ENCODE measurements at regions not wholly inside any gene's neighbourhood (a gene's known extent, or its start where the extent isn't known, plus 50 kb on each side); places are given as distances from the start of the nearest gene placed in this dataset.

- Histone ChIP-seq H3K9me3 (ENCODE audit: insufficient read depth, low read length) (no peaks in the 10 kb centered on the region), H3K4me1 (ENCODE audit: insufficient read depth, insufficient read length) (peaks cover 2% of the 10 kb centered on the region), H3K36me3 (ENCODE audit: insufficient read depth, insufficient read length, low read length) (no peaks in the 10 kb centered on the region), H3K27me3 (ENCODE audit: insufficient read depth, insufficient read length) (no peaks in the 10 kb centered on the region), H3K9ac (ENCODE audit: insufficient read length, low read depth) (no peak overlapping the region), H3K4me3 (ENCODE audit: insufficient read length, low read depth) (no peak overlapping the region)
- TF ChIP-seq YY1 (IDR thresholded peaks at IDR 0.05; ENCODE audit: insufficient read depth, insufficient read length): no peak
- no peak for TF ChIP-seq ZNF274 (IDR thresholded peaks at IDR 0.05; ENCODE audit: low read depth, low read length)
- no peak for DNase-seq (ENCODE audit: low read depth, low spot score)
Measured at GRCh38 chr2:234286118-234286598, 210.7 kb downstream of the ARL4C start.

- Histone ChIP-seq H3K9ac (ENCODE audit: insufficient read length, low read depth) (no peak overlapping the region), H3K9me3 (ENCODE audit: insufficient read depth, low read length) (no peaks in the 10 kb centered on the region), H3K4me3 (ENCODE audit: insufficient read length, low read depth) (no peak overlapping the region), H3K36me3 (ENCODE audit: insufficient read depth, insufficient read length, low read length) (no peaks in the 10 kb centered on the region), H3K4me1 (ENCODE audit: insufficient read depth, insufficient read length) (peaks cover 2% of the 10 kb centered on the region), H3K27me3 (ENCODE audit: insufficient read depth, insufficient read length) (no peaks in the 10 kb centered on the region)
- DNase-seq (ENCODE audit: low read depth, low spot score): no peak
- no peak for TF ChIP-seq SUZ12 (IDR thresholded peaks at IDR 0.05; ENCODE audit: extremely low read depth, insufficient read depth, insufficient read length)
- no peak for TF ChIP-seq YY1 (IDR thresholded peaks at IDR 0.05; ENCODE audit: insufficient read depth, insufficient read length)
- no peak for TF ChIP-seq ZNF274 (IDR thresholded peaks at IDR 0.05; ENCODE audit: low read depth, low read length)
Measured at GRCh38 chr2:234285541-234285940, 211.3 kb downstream of the ARL4C start.

- H3K4me3 ChIP-seq (ENCODE audit: insufficient read length, low read depth): no peak overlapping the region
- no peaks in the 10 kb centered on the region for H3K36me3 ChIP-seq (ENCODE audit: insufficient read depth, insufficient read length, low read length)
- no peaks in the 10 kb centered on the region for H3K27me3 ChIP-seq (ENCODE audit: insufficient read depth, insufficient read length)
- H3K4me1 ChIP-seq (ENCODE audit: insufficient read depth, insufficient read length): no peaks in the 10 kb centered on the region
- H3K9ac ChIP-seq (ENCODE audit: insufficient read length, low read depth): no peak overlapping the region
- peaks cover 10% of the 10 kb centered on the region; the same call in 1 of the 2 replicates for H3K9me3 ChIP-seq (ENCODE audit: insufficient read depth, low read length)
- TF ChIP-seq SUZ12 (IDR thresholded peaks at IDR 0.05; ENCODE audit: extremely low read depth, insufficient read depth, insufficient read length) (no peak), YY1 (IDR thresholded peaks at IDR 0.05; ENCODE audit: insufficient read depth, insufficient read length) (no peak), ZNF274 (IDR thresholded peaks at IDR 0.05; ENCODE audit: low read depth, low read length) (no peak)
- no peak for DNase-seq (ENCODE audit: low read depth, low spot score)
Measured at GRCh38 chr2:234279637-234280036, 217.2 kb downstream of the ARL4C start.

GRCh38 chr2:234278556-234279255, 218.2 kb downstream of the ARL4C start:
- no peaks in the 10 kb centered on the region for H3K27me3 ChIP-seq (ENCODE audit: insufficient read depth, insufficient read length)
- no peak for TF ChIP-seq ZNF274 (IDR thresholded peaks at IDR 0.05; ENCODE audit: low read depth, low read length)
- TF ChIP-seq YY1 (IDR thresholded peaks at IDR 0.05; ENCODE audit: insufficient read depth, insufficient read length): no peak
- no peak for TF ChIP-seq SUZ12 (IDR thresholded peaks at IDR 0.05; ENCODE audit: extremely low read depth, insufficient read depth, insufficient read length)
- no peaks in the 10 kb centered on the region for H3K4me1 ChIP-seq (ENCODE audit: insufficient read depth, insufficient read length)
- H3K4me3 ChIP-seq (ENCODE audit: insufficient read length, low read depth): no peak overlapping the region
- DNase-seq (ENCODE audit: low read depth, low spot score): no peak
- peaks cover 10% of the 10 kb centered on the region; the same call in 1 of the 2 replicates for H3K9me3 ChIP-seq (ENCODE audit: insufficient read depth, low read length)
- H3K36me3 ChIP-seq (ENCODE audit: insufficient read depth, insufficient read length, low read length): no peaks in the 10 kb centered on the region
- H3K9ac ChIP-seq (ENCODE audit: insufficient read length, low read depth): no peak overlapping the region

- Histone ChIP-seq H3K9me3 (ENCODE audit: insufficient read depth, low read length) (peaks cover 10% of the 10 kb centered on the region; the same call in 1 of the 2 replicates), H3K36me3 (ENCODE audit: insufficient read depth, insufficient read length, low read length) (no peaks in the 10 kb centered on the region), H3K4me3 (ENCODE audit: insufficient read length, low read depth) (no peak overlapping the region), H3K9ac (ENCODE audit: insufficient read length, low read depth) (no peak overlapping the region), H3K4me1 (ENCODE audit: insufficient read depth, insufficient read length) (no peaks in the 10 kb centered on the region), H3K27me3 (ENCODE audit: insufficient read depth, insufficient read length) (no peaks in the 10 kb centered on the region)
- DNase-seq (ENCODE audit: low read depth, low spot score): no peak
- TF ChIP-seq ZNF274 (IDR thresholded peaks at IDR 0.05; ENCODE audit: low read depth, low read length) (no peak), YY1 (IDR thresholded peaks at IDR 0.05; ENCODE audit: insufficient read depth, insufficient read length) (no peak), SUZ12 (IDR thresholded peaks at IDR 0.05; ENCODE audit: extremely low read depth, insufficient read depth, insufficient read length) (no peak)
Measured at GRCh38 chr2:234275515-234275914, 221.4 kb downstream of the ARL4C start.

- no peaks in the 10 kb centered on the region for H3K27me3 ChIP-seq (ENCODE audit: insufficient read depth, insufficient read length)
- TF ChIP-seq SUZ12 (IDR thresholded peaks at IDR 0.05; ENCODE audit: extremely low read depth, insufficient read depth, insufficient read length): no peak
- no peak for TF ChIP-seq YY1 (IDR thresholded peaks at IDR 0.05; ENCODE audit: insufficient read depth, insufficient read length)
- TF ChIP-seq ZNF274 (IDR thresholded peaks at IDR 0.05; ENCODE audit: low read depth, low read length): no peak
- H3K9me3 ChIP-seq (ENCODE audit: insufficient read depth, low read length): peaks cover 6% of the 10 kb centered on the region; the same call in 1 of the 2 replicates
- H3K4me3 ChIP-seq (ENCODE audit: insufficient read length, low read depth): no peak overlapping the region
- DNase-seq (ENCODE audit: low read depth, low spot score): no peak
- H3K4me1 ChIP-seq (ENCODE audit: insufficient read depth, insufficient read length): no peaks in the 10 kb centered on the region
- no peaks in the 10 kb centered on the region for H3K36me3 ChIP-seq (ENCODE audit: insufficient read depth, insufficient read length, low read length)
- H3K9ac ChIP-seq (ENCODE audit: insufficient read length, low read depth): no peak overlapping the region
Measured at GRCh38 chr2:234273887-234274584, 222.8 kb downstream of the ARL4C start.

All from NT2/D1 (cell line).